ENCODE measurements at regions not wholly inside any gene's neighbourhood (a gene's known extent, or its start where the extent isn't known, plus 50 kb on each side); places are given as distances from the start of the nearest gene placed in this dataset.

GRCh38 chr3:150249779-150250470 is 158.2 kb upstream of the TSC22D2 start:
- TF ChIP-seq CTCF (optimal IDR thresholded peaks at IDR 0.05 in 1 of 3, IDR thresholded peaks at IDR 0.05 in 1 of 3, conservative IDR thresholded peaks at IDR 0.05 in 1 of 3; ENCODE audit: extremely low read depth in 1 of 3, insufficient read depth in 2 of 3, low read length in 3 of 3) (no peak), EZH2 (IDR thresholded peaks at IDR 0.05; ENCODE audit: low read length) (no peak)
